GM12878 (cell line): ENCODE measurements at regions not wholly inside any gene's neighbourhood (a gene's known extent, or its start where the extent isn't known, plus 50 kb on each side); places are given as distances from the start of the nearest gene placed in this dataset.

Experiments
- ATAC-seq: fragments of 200-7000 bp; cut with Tn5 transposase; 3 replicates; pipeline ENCODE4 v1.9.1; 2020; ENCODE audit warnings: mild to moderate bottlenecking, moderate library complexity
- BruUV-seq: library from RNA; stranded (reverse); fragments of 400-500 nt; replicated peaks from 2 replicates; lab custom pipeline; 2021; lab: Mats Ljungman, UMichigan
- CTCF ChIA-PET: fragments of 300-600 bp; sonication (Branson Sonifier 250); formaldehyde crosslinking; extraction: SDS; loops from one replicate; lab custom pipeline; 2021; ENCODE audit warnings: inconsistent platforms; lab: Yijun Ruan, JAX
- POLR2A ChIA-PET: fragments of 350-600 bp; formaldehyde crosslinking; extraction: SDS; loops from one replicate; lab custom pipeline; 2021; ENCODE audit warnings: inconsistent platforms; lab: Charles Lee
- RAD21 ChIA-PET: fragments of 300-600 bp; sonication (Branson Sonifier 250); formaldehyde crosslinking; loops from one replicate; lab custom pipeline; 2023; ENCODE audit warnings: antibody characterized with exemption; ENCODE audit not compliant: unreplicated experiment; lab: Charles Lee
- SMC1A ChIA-PET: fragments of 300-600 bp; sonication (Branson Sonifier 250); formaldehyde crosslinking; loops from one replicate; lab custom pipeline; 2023; ENCODE audit not compliant: unreplicated experiment, uncharacterized antibody; lab: Charles Lee
- DNase-seq: peaks from one replicate; pipeline ENCODE4 v3.0.0-alpha.2; 2011; ENCODE audit warnings: low read depth, low spot score
- FAIRE-seq: peaks from 3 replicates; lab custom pipeline; 2011; peaks lifted over from hg19 to GRCh38; lab: Jason Lieb, UNC
- H2AFZ ChIP-seq: 2 replicates; pipeline ENCODE4 v1.6.0; 2011; ENCODE audit warnings: low read depth, low read length, control low read depth; ENCODE audit not compliant: control insufficient read depth
- H3K27ac ChIP-seq: 2 replicates; pipeline ENCODE4 v1.5.1; 2011; ENCODE audit warnings: control low read depth; ENCODE audit not compliant: control insufficient read depth, insufficient read depth
- H3K27me3 ChIP-seq, 2 experiments: replicated peaks in 1 of 2; 2 replicates each; pipeline versions ENCODE4 v1.6.0 to v1.6.1; 2011; ENCODE audit warnings: low read length in 1 of 2; ENCODE audit not compliant: control insufficient read depth in 2 of 2, insufficient read depth in 2 of 2
- H3K36me3 ChIP-seq, 2 experiments: 2 replicates each; pipeline ENCODE4 v1.5.1; 2011; ENCODE audit warnings: low read length in 1 of 2; ENCODE audit not compliant: control insufficient read depth in 2 of 2, insufficient read depth in 2 of 2
- H3K4me1 ChIP-seq: 2 replicates; pipeline ENCODE4 v1.6.1; 2011; ENCODE audit warnings: mild to moderate bottlenecking, low read length, moderate library complexity, mixed read lengths; ENCODE audit not compliant: control insufficient read depth, insufficient read depth
- H3K4me2 ChIP-seq: 2 replicates; pipeline ENCODE4 v1.6.0; 2011; ENCODE audit warnings: control low read depth; ENCODE audit not compliant: control insufficient read depth, insufficient read depth
- H3K4me3 ChIP-seq: fragments of 200-600 bp; sonication (generic); 2 replicates; pipeline ENCODE4 v1.5.1; 2016
- H3K79me2 ChIP-seq: 2 replicates; pipeline ENCODE4 v1.6.0; 2011; ENCODE audit warnings: low read length; ENCODE audit not compliant: control insufficient read depth, insufficient read depth
- H3K9ac ChIP-seq: 2 replicates; pipeline ENCODE4 v1.8.0; 2011; ENCODE audit warnings: low read length, control low read depth, mixed read lengths; ENCODE audit not compliant: control insufficient read depth, insufficient read depth
- H3K9me3 ChIP-seq: replicated peaks from 3 replicates; pipeline ENCODE4 v1.5.1; 2011; ENCODE audit warnings: mild to moderate bottlenecking, low read length; ENCODE audit not compliant: control insufficient read depth, insufficient read depth
- H4K20me1 ChIP-seq: 2 replicates; pipeline ENCODE4 v1.6.0; 2011; ENCODE audit not compliant: control insufficient read depth, insufficient read depth
- BMI1 ChIP-seq: fragments of 450-650 bp; IDR thresholded peaks from 2 replicates; pipeline ENCODE4 v1.6.1; 2016; ENCODE audit warnings: mild to moderate bottlenecking, moderate library complexity, borderline replicate concordance
- CEBPZ ChIP-seq: fragments of 150-350 bp; IDR thresholded peaks from 2 replicates; pipeline ENCODE4 v1.6.1; 2016; ENCODE audit warnings: low read depth, low read length
- EED ChIP-seq: sonication (generic); IDR thresholded peaks from 2 replicates; pipeline ENCODE4 v1.6.1; 2016; ENCODE audit warnings: antibody characterized with exemption, low read depth
- HDAC6 ChIP-seq: fragments of 200-600 bp; sonication (generic); IDR thresholded peaks from one replicate; pipeline ENCODE4 v1.8.0; 2017; ENCODE audit warnings: antibody characterized with exemption; ENCODE audit not compliant: unreplicated experiment
- MTA2 ChIP-seq: fragments of 450-650 bp; IDR thresholded peaks from 2 replicates; pipeline ENCODE4 v1.6.1; 2016; ENCODE audit warnings: low read depth, mild to moderate bottlenecking, moderate library complexity
- MYB ChIP-seq: fragments of 150-350 bp; IDR thresholded peaks from 2 replicates; pipeline ENCODE4 v1.6.1; 2014; ENCODE audit warnings: mild to moderate bottlenecking, low read depth, low read length, borderline replicate concordance
- RBBP5 ChIP-seq: fragments of 200-600 bp; sonication (generic); conservative IDR thresholded peaks from 2 replicates; pipeline ENCODE4 v1.6.1; 2016
- STAT1 ChIP-seq: fragments of 450-650 bp; conservative IDR thresholded peaks from 2 replicates; pipeline ENCODE4 v1.6.1; 2014; ENCODE audit warnings: antibody characterized with exemption, mild to moderate bottlenecking
- TAF1 ChIP-seq: IDR thresholded peaks from 2 replicates; pipeline ENCODE4 v1.6.1; 2011; ENCODE audit warnings: mild to moderate bottlenecking, low read depth, low read length, borderline replicate concordance
- ZNF622 ChIP-seq: fragments of 450-650 bp; IDR thresholded peaks from 2 replicates; pipeline ENCODE4 v1.6.1; 2017; ENCODE audit warnings: mild to moderate bottlenecking, inconsistent platforms
- WGBS: methylation state at CpG from one replicate; pipeline ENCODE4 v1.1.6; 2016; ENCODE audit warnings: low lambda C conversion rate; ENCODE audit not compliant: insufficient replicate concordance, insufficient coverage; ENCODE audit errors: missing lambda C conversion rate; 5-methylcytosine and 5-hydroxymethylcytosine counted together
- in situ Hi-C: fragments of 300-500 bp; cut with MboI; formaldehyde crosslinking; loops from 9 replicates; pipeline ENCODE4 v1.14.3; 2018; ENCODE audit warnings: mixed read lengths
- intact Hi-C: fragments of 100-400 bp; cut with micrococcal nuclease; formaldehyde crosslinking; loops from one replicate; pipeline ENCODE4 v1.14.2; 2022; ENCODE audit not compliant: unreplicated experiment

DNA sequence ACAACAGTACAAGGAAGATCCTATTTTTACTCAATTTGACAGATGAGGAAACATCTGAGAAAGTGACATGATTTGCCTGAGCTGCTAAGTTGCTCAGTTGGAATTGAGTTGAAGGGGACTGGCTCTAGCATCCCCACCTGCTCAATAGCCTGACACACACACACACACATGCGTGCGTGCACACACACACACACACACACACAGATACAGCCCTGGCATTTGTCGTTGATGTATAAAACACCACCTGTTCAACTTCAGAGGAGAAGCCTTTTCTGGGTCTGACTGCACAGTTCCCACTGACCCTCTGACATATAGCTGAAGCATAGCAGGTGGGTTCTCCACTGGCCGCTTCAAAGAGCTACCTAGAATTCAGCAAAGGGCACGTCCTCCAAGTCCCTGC lies 1045.9 kb downstream of the VRK1 start:
- ChIA-PET CTCF (interaction anchor here (1.2 kb wide), 1 partner anchor 8 kb away, joined by 3 read pairs; no protein-coding TSS in a partner anchor), RAD21 (no interaction called here), SMC1A (no interaction called here), POLR2A (interaction anchor here (0.5 kb wide), 1 partner anchor 1305 kb away, joined by 4 read pairs; no protein-coding TSS in a partner anchor)
- no peak overlapping the region for H2AFZ ChIP-seq
- H3K27ac ChIP-seq, result no peak overlapping the region
- BruUV-seq, result no TSS peak
- intact Hi-C loops (no loop called here), in situ Hi-C loops (no loop called here)
- no peaks in the 10 kb centered on the region for H3K36me3 ChIP-seq
- no peaks in the 10 kb centered on the region for H3K4me1 ChIP-seq
- WGBS, result 29% methylated on average over 5 of the region's 5 CpGs
- no peaks in the 10 kb centered on the region; the same call in 2 of the 3 replicates for H3K9me3 ChIP-seq
- no peak for ATAC-seq
- no peaks in the 10 kb centered on the region for H3K79me2 ChIP-seq
- no peak overlapping the region for H3K4me3 ChIP-seq
- no peak for FAIRE-seq
- TF ChIP-seq MTA2, result no peak
- TF ChIP-seq ZNF622, result no peak
- no peak for TF ChIP-seq EED
- no peak for TF ChIP-seq CEBPZ
- no peak for TF ChIP-seq HDAC6
- TF ChIP-seq STAT1, result no peak
- TF ChIP-seq BMI1, result no peak
- no peak for TF ChIP-seq TAF1
- no peak for TF ChIP-seq RBBP5
- TF ChIP-seq MYB, result no peak
- no peak overlapping the region for H3K4me2 ChIP-seq
- H3K9ac ChIP-seq, result no peak overlapping the region
- H3K27me3 ChIP-seq, result no peaks in the 10 kb centered on the region
- H4K20me1 ChIP-seq, result no peaks in the 10 kb centered on the region
- DNase-seq, result no peak
